Heart right ventricle (tissue), 16 donors: ENCODE measurements at regions not wholly inside any gene's neighbourhood (a gene's known extent, or its start where the extent isn't known, plus 50 kb on each side); places are given as distances from the start of the nearest gene placed in this dataset.

Experiments
- ATAC-seq, 8 donors: fragments of 200-7000 bp; cut with Tn5 transposase; one replicate each; pipeline ENCODE4 v1.9.1; 2020; ENCODE audit warnings: mild to moderate bottlenecking in 8 of 8, moderate library complexity in 8 of 8, moderate number of reproducible peaks in 1 of 8
- DNase-seq, 2 donors: peaks; one replicate each; pipeline ENCODE4 v3.0.0-alpha.2; 2020
- H3K27ac ChIP-seq, 10 donors: fragments of 200-600 bp; sonication (generic) in 2 of 10; one replicate each; pipeline versions ENCODE4 v1.5.0 to v1.8.0; 2020 to 2022; ENCODE audit warnings: mild to moderate bottlenecking in 3 of 10
- H3K27me3 ChIP-seq, 7 donors: fragments of 200-600 bp; one replicate each; pipeline ENCODE4 v1.8.0; 2021 to 2022; ENCODE audit warnings: mild to moderate bottlenecking in 2 of 7
- H3K36me3 ChIP-seq, 9 donors: fragments of 200-600 bp; sonication (generic) in 1 of 9; one replicate each; pipeline versions ENCODE4 v1.5.0 to v1.8.0; 2020 to 2022; ENCODE audit warnings: mild to moderate bottlenecking in 2 of 9
- H3K4me1 ChIP-seq, 9 donors: fragments of 200-600 bp; sonication (generic) in 1 of 9; one replicate each; pipeline versions ENCODE4 v1.5.0 to v1.8.0; 2020 to 2022; ENCODE audit warnings: mild to moderate bottlenecking in 4 of 9
- H3K4me3 ChIP-seq, 10 donors: fragments of 200-600 bp; sonication (generic) in 2 of 10; one replicate each; pipeline versions ENCODE4 v1.5.0 to v1.8.0; 2020 to 2022; ENCODE audit warnings: mild to moderate bottlenecking in 7 of 10, moderate library complexity in 2 of 10
- H3K9me3 ChIP-seq, 11 donors: fragments of 200-600 bp in 10 of 11; sonication (generic) in 2 of 11; one replicate each; pipeline versions ENCODE4 v1.5.0 to v1.8.0; 2013 to 2022; ENCODE audit warnings: mild to moderate bottlenecking in 2 of 11, control low read depth in 1 of 11, moderate library complexity in 1 of 11
- CTCF ChIP-seq, 9 donors: fragments of 200-600 bp; sonication (generic) in 2 of 9; IDR thresholded peaks; one replicate each; pipeline versions ENCODE4 v1.5.0 to v1.8.0; 2021 to 2022; ENCODE audit warnings: antibody characterized with exemption in 9 of 9, mild to moderate bottlenecking in 5 of 9, moderate library complexity in 1 of 9
- WGBS, 2 donors: extraction: QIAGEN DNeasy Blood & Tissue Kit; methylation state at CpG; one replicate each; pipeline ENCODE4 v1.1.7; 2013; ENCODE audit warnings: inconsistent platforms in 1 of 2; 5-methylcytosine and 5-hydroxymethylcytosine counted together
- intact Hi-C, 10 donors: fragments of 100-400 bp; cut with DNase I; formaldehyde crosslinking; loops; one replicate each; pipeline versions ENCODE4 v1.11.1 to v1.14.2; 2022
- donor health status: Arrhythmogenic right ventricular cardiomyopathy.
- donor health status: ischemic (EF 13 %, LVEDD 7.1; RV severe dilation, severe dysfunction).
- donor health status: healthy with polysubstance abuse.
- donor health status: DM: no; HTN: yes; CAD: no.
- donor health status: DM: no; HTN: no; CAD: no.
- donor health status: ischemic (EF 25% LVEDD 6.9; RV normal size, moderate dysfunction).
- donor health status: ischemic (EF 25% LVEDD 5.7; RV mildly dilated, moderate dysfunction).
- donor health status: healthy.
- donor health status: DM: yes; HTN: yes; CAD: no.
- donor health status: Ischemic cardiomyopathy.
- donor health status: ischemic (EF 35%, LVEDD 5.7; RV mildly dilated, moderate dysfunction).
- donor health status: nonischemic (EF 11% LVEDD 7.7; RV severe dilation, severe dysfunction).
- donor health status: DM: yes; HTN: yes; CAD: no.
- donor health status: PGD.
- donor health status: ischemic (EF 29% LVEDD 5.4; RV normal size, mild dysfunction).
- donor health status: nonischemic (EF 23%, LVEDD 6.1; RV moderate dilation, normal function).

GRCh38 chr2:49404108-49404507, 249.8 kb upstream of the FSHR start:
- TF ChIP-seq CTCF (IDR thresholded peaks at IDR 0.05), result no peak
- peaks cover 0 to 8% (median 0%) of the 10 kb centered on the region in 11 donors for H3K9me3 ChIP-seq
- WGBS, 2 donors, result 54 to 61% methylated on average over 4 of the region's 4 CpGs
- no peak for DNase-seq
- ATAC-seq, result no peak
- no peak overlapping the region for H3K27ac ChIP-seq
- intact Hi-C loops, result no loop called here
- H3K27me3 ChIP-seq, result no peaks in the 10 kb centered on the region
- H3K4me3 ChIP-seq, result no peak overlapping the region
- no peaks in the 10 kb centered on the region for H3K4me1 ChIP-seq
- no peaks in the 10 kb centered on the region for H3K36me3 ChIP-seq

- intact Hi-C loops, result no loop called here
- H3K4me3 ChIP-seq, result no peak overlapping the region
- peaks cover 0 to 4% (median 0%) of the 10 kb centered on the region in 11 donors for H3K9me3 ChIP-seq
- no peaks in the 10 kb centered on the region for H3K4me1 ChIP-seq
- 77 to 81% methylated on average over 2 of the region's 2 CpGs for WGBS, 2 donors
- no peak for TF ChIP-seq CTCF (IDR thresholded peaks at IDR 0.05)
- ATAC-seq (no peak), DNase-seq (no peak)
- no peaks in the 10 kb centered on the region for H3K27me3 ChIP-seq
- H3K27ac ChIP-seq, result no peak overlapping the region
- no peaks in the 10 kb centered on the region for H3K36me3 ChIP-seq
These were observed 249.3 kb upstream of the FSHR start for GRCh38 chr2:49403637-49404036.

- no peak overlapping the region for H3K4me3 ChIP-seq
- no peak for TF ChIP-seq CTCF (IDR thresholded peaks at IDR 0.05)
- no peaks in the 10 kb centered on the region for H3K36me3 ChIP-seq
- no peak overlapping the region for H3K27ac ChIP-seq
- 35 to 45% methylated on average over 1 of the region's 1 CpG for WGBS, 2 donors
- intact Hi-C loops, result no loop called here
- H3K4me1 ChIP-seq, result no peaks in the 10 kb centered on the region
- ATAC-seq (no peak), DNase-seq (no peak)
- peaks cover 0 to 7% (median 0%) of the 10 kb centered on the region in 11 donors for H3K9me3 ChIP-seq
- no peaks in the 10 kb centered on the region for H3K27me3 ChIP-seq
These were observed 225.1 kb upstream of the FSHR start for GRCh38 chr2:49379406-49379805.

- H3K9me3 ChIP-seq, result peaks cover 0 to 4% (median 0%) of the 10 kb centered on the region in 11 donors
- H3K36me3 ChIP-seq, result no peaks in the 10 kb centered on the region
- ATAC-seq, result no peak
- TF ChIP-seq CTCF (IDR thresholded peaks at IDR 0.05), result no peak
- H3K4me3 ChIP-seq, result no peak overlapping the region
- no peak for DNase-seq
- no peaks in the 10 kb centered on the region for H3K27me3 ChIP-seq
- H3K27ac ChIP-seq, result no peak overlapping the region
- H3K4me1 ChIP-seq, result no peaks in the 10 kb centered on the region
- intact Hi-C loops, result no loop called here
These were observed 216.9 kb upstream of the FSHR start for GRCh38 chr2:49371128-49371701.
